ENCODE measurements at regions not wholly inside any gene's neighbourhood (a gene's known extent, or its start where the extent isn't known, plus 50 kb on each side); places are given as distances from the start of the nearest gene placed in this dataset.

- Histone ChIP-seq H2BK5ac (ENCODE audit: insufficient read length, low read length) (no peak overlapping the region), H3K79me2 (ENCODE audit: insufficient read depth, low read length) (no peaks in the 10 kb centered on the region), H2BK120ac (ENCODE audit: low read depth, low read length, poor library complexity, severe bottlenecking) (no peak overlapping the region), H2AK5ac (ENCODE audit: insufficient read length, low read length) (no peak overlapping the region), H3K27ac (ENCODE audit: insufficient read length, low read depth, low read length) (no peak overlapping the region), H3K56ac (ENCODE audit: insufficient read length, low read depth, low read length) (no peak overlapping the region), H3K27me3 (ENCODE audit: insufficient read depth, low read length) (no peaks in the 10 kb centered on the region; the same call in 1 of the 2 replicates), H3K79me1 (ENCODE audit: insufficient read depth, low read depth, low read length, poor library complexity, severe bottlenecking) (no peaks in the 10 kb centered on the region), H2BK15ac (ENCODE audit: low read depth, low read length) (no peak overlapping the region), H4K91ac (ENCODE audit: insufficient read length, low read depth, low read length) (no peak overlapping the region), H3K4me1 (ENCODE audit: insufficient read depth, low read length) (no peaks in the 10 kb centered on the region), H3K14ac (ENCODE audit: insufficient read depth, low read length) (no peak overlapping the region), H3K9me3 (ENCODE audit: control insufficient read depth, low read depth, low read length) (no peaks in the 10 kb centered on the region), H3K4me2 (ENCODE audit: insufficient read depth, insufficient read length, low read length) (no peak overlapping the region), H4K5ac (ENCODE audit: insufficient read length, low read depth, low read length) (no peak overlapping the region), H2BK12ac (ENCODE audit: insufficient read length, low read depth, low read length) (no peak overlapping the region), H3K9ac (ENCODE audit: extremely low read depth, insufficient read length, low read length) (no peak overlapping the region), H2AFZ (ENCODE audit: low read length) (no peak overlapping the region), H2BK20ac (ENCODE audit: low read depth, low read length, poor library complexity, severe bottlenecking) (no peak overlapping the region), H4K8ac (replicated peaks; ENCODE audit: insufficient read length, low read depth, low read length) (no peak overlapping the region), H3K18ac (ENCODE audit: insufficient read length, low read depth, low read length) (no peak overlapping the region), H4K20me1 (ENCODE audit: control insufficient read depth, insufficient read depth, insufficient read length) (no peaks in the 10 kb centered on the region), H3K4ac (ENCODE audit: low read depth, low read length) (no peak overlapping the region), H3K23ac (ENCODE audit: insufficient read length, low read depth, low read length) (no peak overlapping the region), H3T11ph (ENCODE audit: low read length) (no peak overlapping the region), H3K23me2 (ENCODE audit: insufficient read length, low read depth, low read length, poor library complexity, severe bottlenecking) (no peaks in the 10 kb centered on the region)
- H3K4me1 Mint-ChIP-seq, result 0 out of 4 replicates have a peak, but pooled peaks cover 0 to 3% of the 10 kb centered on the region in 2 experiments
- peaks cover 31% of the 10 kb centered on the region for H3K27me3 Mint-ChIP-seq (ENCODE audit: low read depth)
- DNase-seq, result no peak
- H3K9me3 Mint-ChIP-seq, result peaks cover 11 to 13% of the 10 kb centered on the region in 2 experiments
- no CpG with 5 or more reads among the region's 6 CpGs for WGBS (ENCODE audit: extremely low coverage, insufficient read length, low lambda C conversion rate)
- TF ChIP-seq CTCF (conservative IDR thresholded peaks at IDR 0.05), result no peak
- no peak overlapping the region for H3K4me3 Mint-ChIP-seq
- H3K36me3 Mint-ChIP-seq (ENCODE audit: insufficient read depth in 1 of 3, low read depth in 3 of 3), result peaks cover 3 to 11% (median 5%) of the 10 kb centered on the region in 3 experiments; a peak in 6 of 7 replicates
- H3K27ac Mint-ChIP-seq, result no peak overlapping the region
Measured at GRCh38 chr22:27193215-27193614, 535.8 kb downstream of the MIAT start.
